ENCODE measurements at regions not wholly inside any gene's neighbourhood (a gene's known extent, or its start where the extent isn't known, plus 50 kb on each side); places are given as distances from the start of the nearest gene placed in this dataset.

DNA sequence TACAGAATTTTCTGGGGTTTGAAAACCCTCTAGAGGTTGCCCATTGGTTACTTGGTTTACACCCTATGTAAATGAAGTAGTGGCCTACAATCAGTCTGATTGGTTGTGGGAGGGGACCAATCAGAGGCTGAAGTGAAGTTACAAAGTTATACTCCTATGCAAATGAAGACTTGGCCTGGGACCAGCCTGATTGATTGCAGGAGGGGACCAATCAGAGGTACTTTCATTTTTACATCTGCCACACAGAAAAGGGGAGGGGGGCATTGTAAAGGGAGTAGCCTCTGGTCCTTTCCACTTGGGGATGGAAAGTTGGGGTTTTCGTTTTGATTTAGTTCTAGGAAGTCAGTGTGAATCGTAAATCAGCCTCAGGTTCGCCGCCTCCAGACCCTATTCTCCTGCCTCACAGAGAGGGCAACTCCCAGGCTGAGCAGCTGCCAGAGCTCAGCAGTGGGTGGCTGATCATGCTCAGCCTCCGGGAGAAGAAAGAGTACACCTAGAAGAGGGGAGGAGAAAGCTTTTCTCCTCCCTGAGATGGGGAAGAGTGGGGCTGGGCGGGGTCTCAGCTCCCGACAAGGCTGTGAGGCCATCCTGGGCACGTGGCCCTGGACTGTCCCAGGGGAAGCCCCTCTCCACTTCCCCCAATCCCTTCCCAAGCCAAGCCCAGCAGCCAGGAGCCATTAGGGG is 372.5 kb downstream of the GALR1 start:
- TF ChIP-seq EZH2phosphoT487 (IDR thresholded peaks at IDR 0.05; ENCODE audit: borderline replicate concordance, low read depth, low read length) = no peak
- TF ChIP-seq, protein P1, sequence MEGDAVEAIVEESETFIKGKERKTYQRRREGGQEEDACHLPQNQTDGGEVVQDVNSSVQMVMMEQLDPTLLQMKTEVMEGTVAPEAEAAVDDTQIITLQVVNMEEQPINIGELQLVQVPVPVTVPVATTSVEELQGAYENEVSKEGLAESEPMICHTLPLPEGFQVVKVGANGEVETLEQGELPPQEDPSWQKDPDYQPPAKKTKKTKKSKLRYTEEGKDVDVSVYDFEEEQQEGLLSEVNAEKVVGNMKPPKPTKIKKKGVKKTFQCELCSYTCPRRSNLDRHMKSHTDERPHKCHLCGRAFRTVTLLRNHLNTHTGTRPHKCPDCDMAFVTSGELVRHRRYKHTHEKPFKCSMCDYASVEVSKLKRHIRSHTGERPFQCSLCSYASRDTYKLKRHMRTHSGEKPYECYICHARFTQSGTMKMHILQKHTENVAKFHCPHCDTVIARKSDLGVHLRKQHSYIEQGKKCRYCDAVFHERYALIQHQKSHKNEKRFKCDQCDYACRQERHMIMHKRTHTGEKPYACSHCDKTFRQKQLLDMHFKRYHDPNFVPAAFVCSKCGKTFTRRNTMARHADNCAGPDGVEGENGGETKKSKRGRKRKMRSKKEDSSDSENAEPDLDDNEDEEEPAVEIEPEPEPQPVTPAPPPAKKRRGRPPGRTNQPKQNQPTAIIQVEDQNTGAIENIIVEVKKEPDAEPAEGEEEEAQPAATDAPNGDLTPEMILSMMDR (conservative IDR thresholded peaks at IDR 0.05; ENCODE audit: low read length) = no peak
